ENCODE measurements at regions not wholly inside any gene's neighbourhood (a gene's known extent, or its start where the extent isn't known, plus 50 kb on each side); places are given as distances from the start of the nearest gene placed in this dataset.

DNA sequence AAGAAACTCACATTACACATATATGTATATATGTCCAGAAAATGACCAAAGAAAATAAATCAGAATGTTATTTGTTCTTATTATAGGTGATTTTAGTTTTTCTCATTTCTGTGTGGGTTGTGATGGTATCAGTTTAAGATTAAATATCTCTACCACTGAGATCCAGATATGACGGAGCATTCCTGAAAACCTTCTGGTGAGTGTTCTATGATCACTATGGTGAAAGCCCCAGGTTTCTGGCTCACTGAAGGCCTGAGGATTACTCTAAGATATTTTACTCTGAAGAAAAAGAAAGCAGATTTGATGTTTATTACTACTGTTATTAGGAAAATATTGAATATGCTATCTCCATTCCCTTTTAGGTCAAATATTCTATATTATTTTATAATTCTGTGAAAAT is 62.8 kb upstream of the L3MBTL3 start:
- TF ChIP-seq, protein P1, sequence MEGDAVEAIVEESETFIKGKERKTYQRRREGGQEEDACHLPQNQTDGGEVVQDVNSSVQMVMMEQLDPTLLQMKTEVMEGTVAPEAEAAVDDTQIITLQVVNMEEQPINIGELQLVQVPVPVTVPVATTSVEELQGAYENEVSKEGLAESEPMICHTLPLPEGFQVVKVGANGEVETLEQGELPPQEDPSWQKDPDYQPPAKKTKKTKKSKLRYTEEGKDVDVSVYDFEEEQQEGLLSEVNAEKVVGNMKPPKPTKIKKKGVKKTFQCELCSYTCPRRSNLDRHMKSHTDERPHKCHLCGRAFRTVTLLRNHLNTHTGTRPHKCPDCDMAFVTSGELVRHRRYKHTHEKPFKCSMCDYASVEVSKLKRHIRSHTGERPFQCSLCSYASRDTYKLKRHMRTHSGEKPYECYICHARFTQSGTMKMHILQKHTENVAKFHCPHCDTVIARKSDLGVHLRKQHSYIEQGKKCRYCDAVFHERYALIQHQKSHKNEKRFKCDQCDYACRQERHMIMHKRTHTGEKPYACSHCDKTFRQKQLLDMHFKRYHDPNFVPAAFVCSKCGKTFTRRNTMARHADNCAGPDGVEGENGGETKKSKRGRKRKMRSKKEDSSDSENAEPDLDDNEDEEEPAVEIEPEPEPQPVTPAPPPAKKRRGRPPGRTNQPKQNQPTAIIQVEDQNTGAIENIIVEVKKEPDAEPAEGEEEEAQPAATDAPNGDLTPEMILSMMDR (IDR thresholded peaks at IDR 0.05), result no peak
- H3K4me1 ChIP-seq, result no peaks in the 10 kb centered on the region
- H3K36me3 ChIP-seq, result no peaks in the 10 kb centered on the region
- H3K27ac ChIP-seq, result no peak overlapping the region
- intact Hi-C loops (cut with DNase I), result no loop called here
- DNase-seq (ENCODE audit: low spot score in 2 of 2), result no peak
- no peaks in the 10 kb centered on the region for H3K9me3 ChIP-seq
- H3K27me3 ChIP-seq, result no peaks in the 10 kb centered on the region
- H3K4me3 ChIP-seq, result no peak overlapping the region

DNA sequence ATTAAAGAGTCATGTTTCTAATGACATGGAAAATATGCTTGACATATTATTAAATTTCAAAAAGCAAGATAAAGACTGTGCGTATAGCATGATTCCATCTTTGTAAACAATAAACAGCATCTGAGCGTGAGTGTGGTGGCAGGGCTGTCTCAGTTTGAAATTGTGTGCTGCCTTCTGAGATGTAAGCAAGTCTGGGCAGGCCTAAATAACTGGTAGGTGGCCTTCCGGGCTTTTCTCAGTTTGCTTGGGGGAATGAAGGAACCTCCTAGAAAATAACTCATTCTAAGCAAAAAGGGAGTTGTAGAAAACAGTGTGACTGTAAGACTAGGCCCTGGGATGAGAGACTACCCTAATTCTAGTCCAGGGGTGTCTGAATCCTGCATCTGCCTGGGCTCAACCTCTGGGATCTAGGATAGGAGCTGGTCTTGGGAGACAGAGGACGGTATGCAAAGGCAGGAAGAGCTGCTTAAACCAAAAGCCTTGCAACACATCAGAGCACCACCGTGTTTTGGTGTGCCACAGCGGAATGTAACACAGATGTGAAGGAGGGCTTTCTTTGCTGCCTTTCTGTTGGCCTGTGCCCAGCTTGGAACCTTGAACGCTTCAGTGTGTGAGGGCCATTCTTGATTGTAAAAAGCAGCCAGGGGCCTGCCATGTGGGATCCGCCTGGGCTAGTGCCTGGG is 63.5 kb upstream of the L3MBTL3 start:
- no peak for DNase-seq (ENCODE audit: low spot score in 2 of 2)
- Histone ChIP-seq H3K27ac (no peak overlapping the region), H3K4me1 (no peaks in the 10 kb centered on the region), H3K9me3 (no peaks in the 10 kb centered on the region), H3K36me3 (no peaks in the 10 kb centered on the region), H3K27me3 (no peaks in the 10 kb centered on the region), H3K4me3 (no peak overlapping the region)
- intact Hi-C loops (cut with DNase I), result no loop called here
- TF ChIP-seq, protein P1 (IDR thresholded peaks at IDR 0.05), result no peak

DNA sequence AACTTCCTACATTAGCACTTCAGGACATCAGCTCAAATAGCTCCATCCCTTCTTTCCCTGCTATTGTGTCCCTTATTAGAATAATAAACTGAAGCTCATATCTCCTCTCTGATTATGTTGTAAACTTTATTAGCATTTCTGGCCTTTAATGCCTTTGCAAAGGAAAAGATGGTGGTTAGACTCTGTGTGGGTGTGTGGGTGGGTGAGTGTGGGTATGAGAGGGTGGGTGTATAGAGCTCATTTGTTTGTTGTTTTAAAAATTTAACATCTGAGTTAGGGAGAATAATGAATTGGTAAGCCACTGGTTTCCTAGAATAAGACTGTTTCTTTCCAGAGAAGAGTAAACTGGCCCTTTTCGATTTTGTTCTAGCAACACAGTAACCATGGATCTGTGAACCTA is 70.6 kb upstream of the L3MBTL3 start:
- no peaks in the 10 kb centered on the region for H3K36me3 ChIP-seq
- no peak overlapping the region for H3K4me3 ChIP-seq
- no peaks in the 10 kb centered on the region for H3K4me1 ChIP-seq
- intact Hi-C loops (cut with DNase I), result no loop called here
- H3K9me3 ChIP-seq, result no peaks in the 10 kb centered on the region
- TF ChIP-seq, protein P1 (IDR thresholded peaks at IDR 0.05), result no peak
- H3K27ac ChIP-seq, result no peak overlapping the region
- DNase-seq (ENCODE audit: low spot score in 2 of 2), result no peak
- H3K27me3 ChIP-seq, result no peaks in the 10 kb centered on the region

DNA sequence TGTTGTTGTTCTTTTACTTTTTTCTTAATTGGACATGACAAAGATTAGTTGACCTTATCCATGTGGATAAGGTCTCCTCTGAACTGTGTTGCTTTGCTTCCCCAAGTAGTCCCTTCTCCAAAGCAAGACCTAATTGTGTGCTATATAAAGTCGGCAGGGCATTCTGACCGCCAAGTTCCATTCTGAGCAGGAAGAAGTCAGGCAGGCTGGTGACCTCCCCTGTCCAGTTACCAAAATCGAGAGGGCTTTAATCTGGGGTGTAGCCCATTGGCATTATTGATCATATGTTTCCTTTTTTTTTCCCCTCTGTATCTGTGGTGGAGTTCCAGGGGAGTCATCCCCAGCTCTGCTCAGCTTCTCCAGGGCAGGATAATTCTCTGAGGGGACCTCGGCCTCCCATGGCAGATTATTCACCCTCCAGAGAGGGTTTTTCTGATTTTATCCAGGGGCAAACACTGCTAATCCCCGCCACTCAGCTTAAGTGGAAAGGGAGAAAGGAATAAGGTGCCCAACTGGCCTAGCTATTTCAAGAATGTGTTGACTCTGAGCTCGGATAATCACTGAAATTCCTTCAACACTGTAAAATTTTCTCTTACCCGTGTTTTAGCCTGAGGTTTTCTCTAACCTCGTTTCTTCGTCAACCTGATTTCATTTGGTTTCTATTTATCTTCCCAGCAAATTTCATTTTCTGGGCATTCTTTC is 71.8 kb upstream of the L3MBTL3 start:
- TF ChIP-seq, protein P1 (IDR thresholded peaks at IDR 0.05), result no peak
- no peaks in the 10 kb centered on the region for H3K4me1 ChIP-seq
- no peaks in the 10 kb centered on the region for H3K27me3 ChIP-seq
- no peak overlapping the region for H3K4me3 ChIP-seq
- no peak for DNase-seq (ENCODE audit: low spot score in 2 of 2)
- H3K9me3 ChIP-seq, result no peaks in the 10 kb centered on the region
- intact Hi-C loops (cut with DNase I), result no loop called here
- no peak overlapping the region for H3K27ac ChIP-seq
- no peaks in the 10 kb centered on the region for H3K36me3 ChIP-seq

DNA sequence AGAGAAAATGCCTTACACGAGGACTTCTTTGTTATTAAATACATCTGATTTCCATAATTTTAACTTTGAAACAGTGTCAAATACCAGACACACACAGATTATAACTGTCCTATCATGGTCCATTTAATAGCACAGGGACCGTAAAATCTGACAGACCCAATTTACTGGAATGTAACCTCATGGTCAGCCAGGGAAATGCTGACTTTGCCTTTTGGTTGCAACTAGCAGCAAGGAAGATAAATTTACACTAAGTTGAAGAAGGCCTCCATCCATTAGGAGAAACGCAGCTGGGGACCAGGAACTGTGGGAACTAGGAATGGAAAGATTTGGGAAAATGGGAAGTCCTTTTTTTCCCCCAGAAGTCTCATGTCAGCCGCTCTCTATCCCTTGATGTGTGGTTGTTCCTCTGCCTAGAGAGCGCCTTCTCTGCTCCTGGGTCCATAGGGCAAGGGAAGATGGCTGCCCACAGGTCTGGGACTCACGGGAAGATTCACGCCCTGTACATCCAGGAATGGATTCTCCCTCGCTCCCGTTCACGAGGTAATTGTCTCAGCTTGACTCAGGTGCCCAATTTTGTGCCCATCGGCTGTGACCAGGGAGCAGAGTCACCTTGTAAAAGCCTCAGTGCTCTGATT is 74.6 kb upstream of the L3MBTL3 start:
- intact Hi-C loops (cut with DNase I), result no loop called here
- Histone ChIP-seq H3K4me3 (no peak overlapping the region), H3K27me3 (no peaks in the 10 kb centered on the region), H3K4me1 (no peaks in the 10 kb centered on the region), H3K9me3 (no peaks in the 10 kb centered on the region), H3K36me3 (no peaks in the 10 kb centered on the region), H3K27ac (no peak overlapping the region)
- DNase-seq (ENCODE audit: low spot score in 2 of 2), result no peak
- TF ChIP-seq, protein P1 (IDR thresholded peaks at IDR 0.05), result no peak
